Activated T-cell treated with anti-CD3 and anti-CD28 coated beads, Interleukin-2, amount 50 U/mL, for 1 hour (primary cell): ENCODE measurements at regions not wholly inside any gene's neighbourhood (a gene's known extent, or its start where the extent isn't known, plus 50 kb on each side); places are given as distances from the start of the nearest gene placed in this dataset.
A peak's percentile ranks its signal among the peaks of the same experiment; 100 is the strongest.
"Not testable (repeated sequence)": the region's sequence is repeated elsewhere in the genome, so short reads cannot be mapped to it uniquely, and the experiment has no call there.

Experiments
- DNase-seq: peaks from one replicate; pipeline ENCODE4 v3.0.0-alpha.2; 2020

GRCh38 chr17:64800987-64801386, 118.3 kb downstream of the LRRC37A3 start:
- not testable (repeated sequence) for DNase-seq

GRCh38 chr17:64800361-64800895, 118.8 kb downstream of the LRRC37A3 start:
- not testable (repeated sequence) for DNase-seq

DNA sequence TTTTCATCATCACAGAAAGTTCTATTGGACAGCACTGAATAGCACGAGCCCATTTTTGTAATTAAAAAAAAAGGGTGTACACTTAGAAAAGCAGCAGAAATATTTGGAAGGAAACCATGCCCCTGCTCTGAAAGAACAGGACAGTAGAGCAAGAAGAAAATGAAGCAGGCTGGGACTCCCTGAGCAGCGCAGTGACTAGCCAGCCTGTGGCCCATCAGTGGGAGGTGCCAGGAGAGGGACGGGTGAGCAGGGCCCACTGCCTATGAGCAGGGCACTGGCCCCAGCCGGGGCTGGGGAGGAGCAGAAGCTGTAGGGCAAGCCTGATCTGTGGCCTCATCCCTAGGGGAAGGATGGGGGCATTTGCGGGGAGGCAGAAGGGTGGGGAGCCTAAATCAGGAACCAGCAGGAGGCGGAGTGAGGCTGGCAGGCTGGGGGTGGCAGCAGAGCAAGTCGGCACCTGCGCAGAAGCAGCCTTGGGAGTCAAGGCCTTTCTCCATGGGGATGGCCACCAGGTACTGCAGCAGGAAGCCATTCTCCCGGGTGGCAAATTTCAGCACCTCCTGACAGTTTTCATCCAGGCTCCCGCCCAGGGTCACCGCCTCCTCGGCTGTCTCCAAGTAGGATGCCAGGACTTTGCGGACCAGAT, 119.6 kb downstream of the LRRC37A3 start:
- DNase-seq, result not testable (repeated sequence)

DNA sequence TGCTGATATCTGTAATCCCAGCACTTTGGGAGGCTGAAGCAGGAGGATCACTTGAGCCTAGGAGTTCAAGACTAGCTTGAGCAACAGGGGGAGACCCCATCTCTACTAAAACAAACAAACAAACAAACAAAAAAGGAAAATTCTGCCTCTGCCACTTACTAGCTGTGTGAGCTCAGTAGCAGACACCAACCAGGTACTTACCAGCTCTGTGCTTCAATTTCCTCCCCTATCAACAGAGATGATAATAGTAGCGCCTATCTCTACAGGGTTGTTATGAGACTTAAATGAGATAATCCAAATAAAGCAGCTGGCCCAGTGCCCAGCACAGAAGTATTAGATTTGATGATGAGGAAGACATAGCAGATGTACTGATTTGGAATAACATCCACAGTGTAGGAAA, 120.3 kb downstream of the LRRC37A3 start:
- not testable (repeated sequence) for DNase-seq

- DNase-seq, result not testable (repeated sequence)
Observed at GRCh38 chr17:64798489-64798790, 120.8 kb downstream of the LRRC37A3 start.

DNA sequence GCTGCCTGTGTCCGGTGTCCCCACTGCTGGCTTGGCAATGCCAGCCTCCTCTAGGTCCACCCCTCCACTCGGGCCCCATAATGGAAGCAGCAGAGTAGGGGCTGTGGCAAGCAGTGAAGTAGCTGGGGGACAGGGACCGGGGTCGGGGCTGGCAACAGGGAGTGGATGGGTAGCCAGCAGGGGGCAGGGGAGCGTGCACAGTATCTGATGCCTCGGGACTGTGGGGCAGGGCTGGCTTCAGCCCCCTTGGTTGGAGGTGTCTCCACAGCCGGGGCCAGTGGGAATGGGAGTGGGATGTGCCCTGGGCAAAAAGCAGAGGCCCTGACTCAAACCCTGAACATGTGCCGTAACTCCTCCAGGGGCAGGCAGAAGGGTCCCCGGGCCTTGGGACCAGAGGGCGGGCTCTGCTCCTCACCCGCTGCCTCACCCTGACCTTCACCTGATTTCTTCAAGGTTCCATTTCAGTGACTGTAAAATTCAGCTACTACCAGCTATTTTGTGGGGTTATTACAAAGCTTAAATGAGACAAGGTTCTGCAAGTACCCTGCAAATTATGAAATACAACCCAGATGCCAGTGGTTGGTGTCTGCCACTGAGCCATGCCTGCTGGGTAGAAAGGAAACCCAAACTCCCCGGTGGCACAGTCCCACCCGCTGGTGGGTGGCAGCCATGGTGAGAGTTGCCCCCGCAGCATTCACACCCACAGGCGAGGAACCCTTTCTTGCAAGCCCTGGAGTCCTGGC, 121.4 kb downstream of the LRRC37A3 start:
- DNase-seq, result not testable (repeated sequence)

- DNase-seq, result not testable (repeated sequence)
Observed at GRCh38 chr17:64795342-64795741, 123.9 kb downstream of the LRRC37A3 start.

GRCh38 chr17:64794548-64795274, 124.6 kb downstream of the LRRC37A3 start:
- DNase-seq, result not testable (repeated sequence)

DNA sequence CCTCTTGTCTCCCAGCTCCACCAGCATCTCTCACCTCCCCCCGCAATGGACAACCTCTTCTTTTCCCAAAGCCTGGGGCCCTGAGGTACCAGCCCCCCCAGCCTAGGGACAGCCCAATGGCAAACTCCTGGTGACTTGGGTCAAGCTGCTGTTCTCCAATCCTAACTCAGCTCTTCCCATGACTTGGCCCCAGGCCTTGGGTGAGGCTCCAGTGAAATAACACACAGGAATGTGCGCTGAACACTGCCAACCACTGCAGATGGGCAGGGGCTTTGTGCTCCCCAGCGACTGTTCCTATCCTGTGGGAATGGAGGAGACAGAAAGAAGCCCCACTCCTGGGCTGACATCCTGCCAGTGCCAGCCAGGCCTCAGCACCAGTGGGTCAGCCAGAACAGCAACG, 125.2 kb downstream of the LRRC37A3 start:
- not testable (repeated sequence) for DNase-seq

GRCh38 chr17:64792793-64793575, 126.3 kb downstream of the LRRC37A3 start:
- peak; percentile 24 for DNase-seq

DNA sequence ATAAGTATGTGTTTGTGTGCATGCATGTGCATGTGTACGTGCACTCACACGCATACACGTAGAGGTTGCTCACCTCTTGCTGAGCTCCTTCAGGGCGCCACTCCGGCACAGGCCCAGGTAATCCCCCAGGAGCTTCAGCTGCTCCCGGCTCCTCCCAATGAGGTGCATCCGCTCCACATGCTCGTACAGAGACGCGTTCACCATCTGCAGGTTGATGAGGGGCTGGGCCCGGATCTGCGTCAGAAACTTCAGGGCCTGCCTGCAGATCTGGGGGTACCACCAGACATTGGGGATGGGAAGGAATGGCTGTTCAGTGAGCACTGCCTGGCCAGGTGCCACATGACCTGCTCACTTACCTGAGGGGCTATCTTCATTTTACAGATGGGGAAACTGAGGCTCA, 127.0 kb downstream of the LRRC37A3 start:
- not testable (repeated sequence) for DNase-seq

DNA sequence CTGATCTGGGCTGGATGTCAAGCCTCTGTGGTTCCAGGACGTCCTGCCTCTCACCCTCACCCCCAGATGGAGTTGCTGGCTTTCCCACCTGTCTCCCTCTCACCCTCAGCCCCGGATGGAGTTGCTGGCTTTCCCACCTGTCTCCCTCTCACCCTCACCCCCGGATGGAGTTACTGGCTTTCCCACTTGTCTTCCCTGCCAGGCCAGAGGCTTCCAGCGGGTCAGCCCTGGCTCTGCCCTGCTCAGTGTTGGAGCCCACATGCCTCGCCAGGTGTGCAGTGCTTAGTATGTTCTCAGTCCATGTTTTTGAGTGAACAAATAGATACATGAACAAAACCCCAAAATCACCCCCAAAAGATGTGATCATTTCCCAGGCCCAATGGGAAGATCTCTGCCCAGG, 127.6 kb downstream of the LRRC37A3 start:
- DNase-seq, result not testable (repeated sequence)

- DNase-seq, result not testable (repeated sequence)
Observed at GRCh38 chr17:64791226-64791625, 128.1 kb downstream of the LRRC37A3 start.

DNA sequence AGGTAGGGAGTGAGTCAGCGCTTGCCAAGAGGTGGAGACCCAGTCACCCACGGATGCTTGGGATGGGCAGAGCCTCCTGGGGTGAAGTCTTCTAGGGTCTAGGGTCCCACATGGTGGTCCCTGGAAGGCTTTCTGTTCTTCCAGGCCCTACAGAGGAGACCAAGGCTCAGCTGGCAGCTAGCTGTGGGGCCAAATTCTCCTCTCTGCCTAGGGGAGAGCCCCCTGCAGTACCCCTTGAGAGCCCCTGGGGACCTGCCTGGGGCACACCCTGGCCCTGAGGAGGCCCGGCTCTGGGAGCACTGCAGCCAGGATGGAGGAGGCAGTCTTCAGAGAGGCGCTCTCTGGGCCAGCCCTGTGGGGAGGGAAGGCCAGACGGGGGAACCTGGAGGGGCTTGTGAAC, 128.6 kb upstream of the SMURF2 start:
- DNase-seq, result not testable (repeated sequence)

DNA sequence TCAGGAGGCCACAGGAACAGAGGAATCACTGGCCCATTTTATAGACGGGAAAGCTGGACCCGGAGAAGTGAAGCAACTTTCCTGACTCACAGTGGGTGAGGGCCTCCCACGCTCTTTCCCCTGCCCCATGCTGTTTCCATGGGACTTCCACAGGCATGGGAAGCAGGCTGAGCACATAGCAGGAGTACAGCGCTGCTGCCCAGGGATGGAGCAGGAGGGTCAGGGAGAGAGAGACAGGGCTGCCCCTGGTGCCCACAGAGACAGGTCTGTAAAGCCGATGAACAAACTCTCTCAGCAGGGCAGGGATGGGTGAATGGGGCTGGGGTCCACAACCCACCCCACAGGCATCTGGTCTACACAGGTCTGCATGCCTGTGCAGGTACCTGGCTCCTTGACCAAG, 128.1 kb upstream of the SMURF2 start:
- not testable (repeated sequence) for DNase-seq

DNA sequence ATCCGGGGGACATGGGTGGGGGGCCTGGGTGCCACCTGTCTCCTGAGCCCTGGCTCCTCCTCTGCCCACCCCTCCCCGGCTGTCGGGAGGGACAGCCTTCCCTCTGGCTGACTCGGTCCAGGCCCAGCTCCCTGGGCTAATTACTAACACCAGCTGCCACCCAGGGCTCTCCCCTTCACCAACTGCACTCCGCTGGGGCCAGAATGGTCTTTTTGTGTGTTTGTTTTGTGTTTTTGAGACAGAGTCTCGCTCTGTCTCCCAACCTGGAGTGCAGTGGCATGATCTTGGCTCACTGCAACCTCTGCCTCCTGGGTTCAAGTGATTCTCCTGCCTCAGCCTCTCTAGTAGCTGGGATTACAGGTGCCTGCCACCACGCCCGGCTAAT, 126.9 kb upstream of the SMURF2 start:
- not testable (repeated sequence) for DNase-seq

GRCh38 chr17:64788286-64789060, 126.4 kb upstream of the SMURF2 start:
- DNase-seq, result no peak

GRCh38 chr17:64787921-64788271, 125.8 kb upstream of the SMURF2 start:
- DNase-seq, result no peak

DNA sequence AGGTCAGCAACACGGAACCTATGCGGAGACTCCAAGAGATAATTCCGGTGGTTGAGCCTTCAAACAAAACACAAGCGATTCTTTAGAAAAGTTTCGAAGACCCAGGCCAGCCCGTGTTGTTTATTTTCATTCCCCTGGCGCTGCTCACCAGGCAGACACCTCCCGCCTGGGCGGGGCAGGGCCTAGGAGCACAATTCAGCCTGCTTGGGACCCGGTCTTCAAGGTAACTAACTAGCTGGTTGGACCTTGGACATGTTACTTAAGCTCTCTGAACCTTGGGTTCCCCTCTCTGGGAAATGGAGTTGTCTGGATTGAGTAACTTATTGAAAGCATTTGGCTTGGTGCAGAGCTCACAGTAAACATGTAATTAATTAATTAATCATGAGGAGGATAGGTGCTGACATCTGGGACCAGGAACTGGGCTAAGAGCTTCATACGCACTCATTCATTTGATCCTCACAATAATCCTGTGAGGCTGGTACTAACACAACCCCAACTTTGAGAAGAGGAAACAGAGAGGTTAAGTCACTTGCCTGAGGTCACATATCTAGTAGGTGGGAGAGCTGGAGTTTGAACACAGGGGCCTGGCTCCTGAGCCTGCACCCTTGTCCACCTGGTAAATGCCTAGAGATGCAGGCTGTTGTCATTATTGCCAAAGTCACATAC, 125.3 kb upstream of the SMURF2 start:
- DNase-seq, result no peak

DNA sequence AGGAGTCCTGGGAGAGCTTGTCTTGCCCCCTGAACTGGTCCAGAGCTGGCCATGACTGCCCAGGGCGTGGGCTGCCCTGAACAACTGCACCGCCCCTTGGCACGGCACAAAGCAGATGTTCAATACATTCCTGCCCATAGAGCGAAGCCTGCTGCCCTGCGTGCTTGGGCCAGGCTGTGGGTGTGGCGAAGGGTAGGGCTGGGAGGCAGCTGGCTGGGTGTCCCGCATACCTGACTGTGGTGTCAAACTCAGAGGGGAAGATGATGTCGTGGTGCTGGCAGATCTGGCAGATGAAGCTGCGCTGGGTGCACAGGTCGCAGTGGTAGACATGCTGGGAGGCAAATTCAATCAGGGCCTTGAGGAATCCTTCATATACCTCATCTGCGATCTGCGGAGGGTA, 124.2 kb upstream of the SMURF2 start:
- no peak for DNase-seq

DNA sequence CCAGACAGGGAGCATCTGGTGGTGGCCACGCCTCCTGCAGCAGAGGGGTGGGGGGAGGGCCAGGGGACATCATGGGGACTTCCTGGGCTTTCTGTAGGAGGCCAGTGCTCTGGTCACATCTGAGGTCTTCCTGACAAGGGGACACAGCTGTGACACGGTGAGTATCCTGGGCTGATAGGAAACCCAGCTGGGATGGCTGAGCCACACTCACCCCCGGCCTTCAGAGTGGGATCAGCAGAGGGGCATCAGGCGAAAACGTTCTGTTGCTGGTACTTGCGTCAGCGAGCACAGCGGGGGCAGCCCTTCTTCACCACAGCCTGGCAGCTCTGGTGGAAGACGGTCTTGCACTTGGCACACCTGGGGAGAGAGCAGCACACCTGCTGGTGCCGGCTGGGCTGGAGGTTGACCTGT, 122.9 kb upstream of the SMURF2 start:
- no peak for DNase-seq
